ENCODE measurements at regions not wholly inside any gene's neighbourhood (a gene's known extent, or its start where the extent isn't known, plus 50 kb on each side); places are given as distances from the start of the nearest gene placed in this dataset.
"Not testable (repeated sequence)": the region's sequence is repeated elsewhere in the genome, so short reads cannot be mapped to it uniquely, and the experiment has no call there.

- TF ChIP-seq TAF1 (IDR thresholded peaks at IDR 0.05; ENCODE audit: borderline replicate concordance, low read depth, low read length) (no peak), POLR2A (IDR thresholded peaks at IDR 0.05; ENCODE audit: low read depth, low read length) (no peak), POLR2AphosphoS5 (IDR thresholded peaks at IDR 0.05; ENCODE audit: low read depth, low read length) (no peak)
- FAIRE-seq (no peak), DNase-seq (ENCODE audit: insufficient read length) (no peak)
Measured at GRCh38 chr6:85000001-85000400, 235.6 kb upstream of the TBX18 start.

- TF ChIP-seq TAF1 (IDR thresholded peaks at IDR 0.05; ENCODE audit: borderline replicate concordance, low read depth, low read length): no peak
- no peak for TF ChIP-seq POLR2AphosphoS5 (IDR thresholded peaks at IDR 0.05; ENCODE audit: low read depth, low read length)
- TF ChIP-seq POLR2A (IDR thresholded peaks at IDR 0.05; ENCODE audit: low read depth, low read length): no peak
- FAIRE-seq (no peak), DNase-seq (ENCODE audit: insufficient read length) (no peak)
Measured at GRCh38 chr6:84998223-84998622, 233.8 kb upstream of the TBX18 start.

DNA sequence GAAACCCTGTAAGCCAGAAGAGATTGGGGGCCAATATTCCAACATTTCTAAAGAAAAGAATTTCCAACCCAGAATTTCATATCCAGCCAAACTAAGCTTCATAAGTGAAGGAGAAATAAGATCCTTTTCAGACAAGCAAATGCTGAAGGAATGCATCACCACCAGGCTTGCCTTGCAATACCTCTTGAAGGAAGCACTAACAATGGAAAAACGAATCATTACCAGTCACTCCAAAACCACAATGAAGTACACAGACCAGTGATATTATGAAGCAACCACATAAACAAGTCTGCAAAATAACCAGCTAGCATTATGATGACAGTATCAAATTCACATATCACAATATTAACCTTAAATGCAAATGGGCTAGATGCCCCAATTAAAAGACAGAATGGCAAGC, 224.4 kb upstream of the TBX18 start:
- FAIRE-seq; DNase-seq (ENCODE audit: insufficient read length): not testable (repeated sequence)

DNA sequence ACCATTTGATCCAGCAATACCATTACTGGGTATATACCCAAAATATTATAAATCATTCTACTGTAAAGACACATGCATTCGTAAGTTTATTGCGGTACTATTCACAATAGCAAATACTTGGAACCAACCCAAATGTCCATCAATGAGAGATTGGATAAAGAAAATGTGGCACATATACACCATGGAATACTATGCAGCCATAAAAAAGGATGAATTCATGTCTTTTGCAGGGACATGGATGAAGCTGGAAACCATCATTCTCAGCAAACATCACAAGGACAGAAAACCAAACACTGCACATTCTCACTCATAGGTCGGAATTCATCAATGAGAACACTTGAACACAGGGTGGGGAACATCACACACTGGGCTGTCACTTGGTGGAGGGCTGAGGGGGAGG, 221.1 kb upstream of the TBX18 start:
- FAIRE-seq; DNase-seq (ENCODE audit: insufficient read length): not testable (repeated sequence)

DNA sequence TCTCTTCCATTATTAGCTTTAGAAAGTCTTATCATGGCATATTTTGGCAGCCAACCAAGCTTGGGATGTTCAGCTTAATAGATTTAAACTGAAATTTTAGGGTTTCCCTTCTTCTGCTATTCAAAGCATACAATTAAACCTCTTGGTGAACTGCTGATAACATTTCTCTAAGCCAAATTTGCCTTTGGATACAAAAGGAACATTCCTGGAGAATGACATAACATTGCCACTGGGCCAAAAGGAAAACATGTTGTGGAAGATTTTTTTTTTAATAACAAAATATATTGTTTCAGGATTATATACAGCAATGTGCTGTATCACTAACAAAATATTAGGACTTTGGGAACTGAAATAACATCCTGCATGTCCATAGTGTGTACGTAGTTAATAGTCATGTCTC, 215.1 kb upstream of the TBX18 start:
- no peak for FAIRE-seq
- DNase-seq (ENCODE audit: insufficient read length): no peak
- TF ChIP-seq POLR2AphosphoS5 (IDR thresholded peaks at IDR 0.05; ENCODE audit: low read depth, low read length): no peak
- TF ChIP-seq TAF1 (IDR thresholded peaks at IDR 0.05; ENCODE audit: borderline replicate concordance, low read depth, low read length): no peak
- no peak for TF ChIP-seq POLR2A (IDR thresholded peaks at IDR 0.05; ENCODE audit: low read depth, low read length)

DNA sequence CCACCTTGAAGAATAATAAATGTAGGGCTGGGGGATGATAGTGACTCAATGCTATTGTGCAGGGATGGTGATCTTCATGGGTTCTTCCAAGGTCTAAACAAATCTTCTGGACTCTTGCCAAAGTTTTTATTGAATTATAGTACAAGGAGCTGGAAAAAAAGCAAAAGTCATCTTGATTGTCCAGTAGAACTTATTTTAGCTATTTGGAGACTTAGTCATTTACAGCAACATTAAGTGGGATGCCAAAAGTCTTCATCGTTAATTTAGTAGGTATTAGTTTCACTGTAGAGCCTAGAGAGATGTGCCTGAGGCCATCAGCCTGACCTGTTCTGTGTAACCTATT, 212.9 kb upstream of the TBX18 start:
- TF ChIP-seq POLR2A (IDR thresholded peaks at IDR 0.05; ENCODE audit: low read depth, low read length) (no peak), TAF1 (IDR thresholded peaks at IDR 0.05; ENCODE audit: borderline replicate concordance, low read depth, low read length) (no peak), POLR2AphosphoS5 (IDR thresholded peaks at IDR 0.05; ENCODE audit: low read depth, low read length) (no peak)

GRCh38 chr6:84976526-84977362, 212.3 kb upstream of the TBX18 start:
- DNase-seq (ENCODE audit: insufficient read length) (no peak), FAIRE-seq (no peak)
- TF ChIP-seq TAF1 (IDR thresholded peaks at IDR 0.05; ENCODE audit: borderline replicate concordance, low read depth, low read length) (no peak), POLR2AphosphoS5 (IDR thresholded peaks at IDR 0.05; ENCODE audit: low read depth, low read length) (no peak), POLR2A (IDR thresholded peaks at IDR 0.05; ENCODE audit: low read depth, low read length) (no peak)

More for the DNA sequence above, 212.9 kb upstream of the TBX18 start:
- FAIRE-seq (no peak), DNase-seq (ENCODE audit: insufficient read length) (no peak)

DNA sequence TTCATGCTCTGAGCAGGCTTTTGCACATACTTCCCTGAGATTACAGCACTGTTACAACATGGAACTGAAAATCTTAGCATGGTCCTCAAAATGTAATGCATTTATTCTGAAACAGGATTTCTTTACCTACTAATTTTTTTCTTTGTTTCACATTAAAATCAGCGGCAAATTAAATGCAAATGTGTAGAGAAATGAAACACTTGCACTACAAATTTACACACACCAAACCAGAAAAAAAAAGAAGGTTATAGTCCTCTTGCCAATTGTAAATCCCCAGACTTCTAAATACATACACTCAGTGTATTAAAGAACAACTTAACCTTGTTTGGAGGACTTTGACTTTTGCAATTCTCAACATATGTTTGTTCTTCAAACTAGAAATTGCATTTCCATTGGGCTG, 210.9 kb upstream of the TBX18 start:
- no peak for DNase-seq (ENCODE audit: insufficient read length)
- FAIRE-seq: no peak
- TF ChIP-seq POLR2A (IDR thresholded peaks at IDR 0.05; ENCODE audit: low read depth, low read length) (no peak), TAF1 (IDR thresholded peaks at IDR 0.05; ENCODE audit: borderline replicate concordance, low read depth, low read length) (no peak), POLR2AphosphoS5 (IDR thresholded peaks at IDR 0.05; ENCODE audit: low read depth, low read length) (no peak)

GRCh38 chr6:84973606-84974005, 209.2 kb upstream of the TBX18 start:
- TF ChIP-seq POLR2AphosphoS5 (IDR thresholded peaks at IDR 0.05; ENCODE audit: low read depth, low read length) (no peak), POLR2A (IDR thresholded peaks at IDR 0.05; ENCODE audit: low read depth, low read length) (no peak), TAF1 (IDR thresholded peaks at IDR 0.05; ENCODE audit: borderline replicate concordance, low read depth, low read length) (no peak)
- DNase-seq (ENCODE audit: insufficient read length) (no peak), FAIRE-seq (no peak)

DNA sequence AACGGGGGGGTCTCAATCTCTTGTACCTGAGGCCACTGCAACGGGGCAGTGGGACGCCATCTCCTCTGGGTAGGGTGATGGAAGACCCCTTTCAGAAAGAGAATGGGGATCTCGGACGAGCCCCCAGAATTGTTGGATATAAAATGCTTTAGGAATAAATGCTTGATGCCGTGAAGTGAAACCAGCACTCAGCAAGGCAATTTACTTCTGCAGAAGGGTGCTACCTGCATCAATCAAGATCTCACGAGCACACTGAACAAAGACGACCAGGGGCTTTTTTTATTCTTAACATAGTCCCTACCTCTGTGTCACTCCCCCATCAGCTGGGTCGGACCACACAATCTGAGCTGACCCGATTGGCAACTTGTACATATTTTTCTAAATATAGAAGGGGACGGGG, 203.6 kb upstream of the TBX18 start:
- FAIRE-seq: no peak
- TF ChIP-seq TAF1 (IDR thresholded peaks at IDR 0.05; ENCODE audit: borderline replicate concordance, low read depth, low read length): no peak
- no peak for TF ChIP-seq POLR2AphosphoS5 (IDR thresholded peaks at IDR 0.05; ENCODE audit: low read depth, low read length)
- TF ChIP-seq POLR2A (IDR thresholded peaks at IDR 0.05; ENCODE audit: low read depth, low read length): no peak
- no peak for DNase-seq (ENCODE audit: insufficient read length)

DNA sequence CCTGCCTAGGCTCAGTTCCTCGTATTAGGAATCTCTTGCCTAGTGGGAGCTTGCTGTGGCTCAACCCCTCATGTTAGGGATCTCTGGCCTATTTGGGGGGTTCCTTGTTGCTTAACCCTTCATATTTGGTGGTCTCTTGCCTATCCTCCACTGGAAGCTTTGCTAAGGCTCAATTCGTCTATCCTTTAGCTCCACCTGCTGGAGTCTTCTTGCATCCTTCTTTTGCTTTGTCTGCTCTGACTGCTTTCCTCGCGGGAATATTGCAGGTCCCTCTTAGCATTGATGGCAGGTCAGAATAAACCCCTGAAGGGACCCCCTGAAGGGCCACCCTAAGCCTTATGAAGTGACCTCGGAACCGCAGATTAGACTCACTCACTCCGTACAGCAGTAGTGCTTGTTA, 203.0 kb upstream of the TBX18 start:
- TF ChIP-seq POLR2AphosphoS5 (IDR thresholded peaks at IDR 0.05; ENCODE audit: low read depth, low read length): no peak
- no peak for TF ChIP-seq POLR2A (IDR thresholded peaks at IDR 0.05; ENCODE audit: low read depth, low read length)
- no peak for TF ChIP-seq TAF1 (IDR thresholded peaks at IDR 0.05; ENCODE audit: borderline replicate concordance, low read depth, low read length)
- DNase-seq (ENCODE audit: insufficient read length) (no peak), FAIRE-seq (no peak)

GRCh38 chr6:84953111-84953755, 188.8 kb upstream of the TBX18 start:
- FAIRE-seq: no peak
- no peak for DNase-seq (ENCODE audit: insufficient read length)
- TF ChIP-seq POLR2AphosphoS5 (IDR thresholded peaks at IDR 0.05; ENCODE audit: low read depth, low read length) (no peak), POLR2A (IDR thresholded peaks at IDR 0.05; ENCODE audit: low read depth, low read length) (no peak), TAF1 (IDR thresholded peaks at IDR 0.05; ENCODE audit: borderline replicate concordance, low read depth, low read length) (no peak)

- DNase-seq (ENCODE audit: insufficient read length); FAIRE-seq: not testable (repeated sequence)
Measured at GRCh38 chr6:84944926-84945325, 180.5 kb upstream of the TBX18 start.

All from GM12892 (cell line).